ENCODE measurements at regions not wholly inside any gene's neighbourhood (a gene's known extent, or its start where the extent isn't known, plus 50 kb on each side); places are given as distances from the start of the nearest gene placed in this dataset.

DNA sequence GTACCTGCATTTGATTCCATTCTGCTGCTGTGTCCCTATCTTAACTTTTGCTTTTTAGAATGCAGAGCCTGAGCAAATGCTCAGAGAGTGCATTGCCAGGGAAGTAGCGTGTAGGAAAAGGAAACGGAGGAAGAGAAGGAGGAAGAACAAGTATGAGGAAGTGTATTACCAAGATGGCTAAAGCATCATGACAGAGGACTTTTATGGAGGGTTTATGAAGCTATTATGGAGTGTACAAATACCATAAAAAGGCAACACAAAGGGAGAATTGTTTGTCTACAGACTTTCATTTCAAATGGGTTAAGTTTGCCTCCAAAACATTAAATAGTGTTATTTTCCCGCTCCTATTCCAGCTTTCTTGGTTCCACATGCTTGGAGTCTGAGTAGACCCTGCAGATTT is 1899.8 kb upstream of the NUDT12 start:
- Histone ChIP-seq H3K27ac (ENCODE audit: low read length) (no peak overlapping the region), H3K4me3 (ENCODE audit: low read length) (no peak overlapping the region), H3K36me3 (ENCODE audit: control insufficient read depth, insufficient read depth, low read length) (no peaks in the 10 kb centered on the region), H3K27me3 (ENCODE audit: control insufficient read depth, insufficient read depth, low read length) (no peaks in the 10 kb centered on the region), H3K9me3 (replicated peaks; ENCODE audit: control insufficient read depth, low read depth, low read length) (peaks cover 15% of the 10 kb centered on the region), H3K4me1 (ENCODE audit: control insufficient read depth, insufficient read depth, low read length) (no peaks in the 10 kb centered on the region)
- 67% methylated on average over 2 of the region's 3 CpGs for WGBS (ENCODE audit: insufficient coverage)
- DNase-seq: no peak

DNA sequence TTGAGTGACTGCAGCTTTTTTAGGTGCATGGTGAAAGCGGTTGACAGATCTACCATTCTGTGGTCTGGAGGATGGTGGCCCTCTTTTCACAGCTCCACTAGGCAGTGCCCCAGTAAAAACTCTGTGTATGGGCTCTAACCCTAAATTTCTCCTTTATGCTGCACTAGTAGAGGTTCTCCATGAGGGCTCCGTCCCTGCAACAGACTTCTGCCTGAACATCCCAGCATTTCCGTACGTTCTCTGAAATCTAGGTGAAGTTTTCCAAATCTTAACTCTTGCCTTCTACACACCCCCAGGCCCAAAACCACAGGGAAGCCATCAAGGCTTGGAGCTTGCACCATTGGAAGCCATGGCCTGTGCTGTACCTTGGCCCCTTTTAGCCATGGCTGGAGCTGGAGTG is 1898.1 kb upstream of the NUDT12 start:
- Histone ChIP-seq H3K27me3 (ENCODE audit: control insufficient read depth, insufficient read depth, low read length) (no peaks in the 10 kb centered on the region), H3K27ac (ENCODE audit: low read length) (no peak overlapping the region), H3K4me1 (ENCODE audit: control insufficient read depth, insufficient read depth, low read length) (no peaks in the 10 kb centered on the region), H3K9me3 (replicated peaks; ENCODE audit: control insufficient read depth, low read depth, low read length) (peaks cover 15% of the 10 kb centered on the region), H3K4me3 (ENCODE audit: low read length) (no peak overlapping the region), H3K36me3 (ENCODE audit: control insufficient read depth, insufficient read depth, low read length) (no peaks in the 10 kb centered on the region)
- 95% methylated on average over 4 of the region's 4 CpGs for WGBS (ENCODE audit: insufficient coverage)
- no peak for DNase-seq

- peaks cover 2% of the 10 kb centered on the region for H3K9me3 ChIP-seq (replicated peaks; ENCODE audit: control insufficient read depth, low read depth, low read length)
- H3K4me3 ChIP-seq (ENCODE audit: low read length): no peak overlapping the region
- H3K27ac ChIP-seq (ENCODE audit: low read length): no peak overlapping the region
- no peaks in the 10 kb centered on the region for H3K4me1 ChIP-seq (ENCODE audit: control insufficient read depth, insufficient read depth, low read length)
- no peak for DNase-seq
- WGBS (ENCODE audit: insufficient coverage): no CpG with 5 or more reads among the region's 3 CpGs
- no peaks in the 10 kb centered on the region for H3K36me3 ChIP-seq (ENCODE audit: control insufficient read depth, insufficient read depth, low read length)
- no peaks in the 10 kb centered on the region for H3K27me3 ChIP-seq (ENCODE audit: control insufficient read depth, insufficient read depth, low read length)
Observed at GRCh38 chr5:105453216-105453807, 1890.7 kb upstream of the NUDT12 start.

GRCh38 chr5:105448271-105448670 is 1885.7 kb upstream of the NUDT12 start:
- peaks cover 2% of the 10 kb centered on the region for H3K9me3 ChIP-seq (replicated peaks; ENCODE audit: control insufficient read depth, low read depth, low read length)
- H3K4me1 ChIP-seq (ENCODE audit: control insufficient read depth, insufficient read depth, low read length): no peaks in the 10 kb centered on the region
- H3K4me3 ChIP-seq (ENCODE audit: low read length): no peak overlapping the region
- H3K27me3 ChIP-seq (ENCODE audit: control insufficient read depth, insufficient read depth, low read length): no peaks in the 10 kb centered on the region
- 79% methylated on average over 2 of the region's 3 CpGs for WGBS (ENCODE audit: insufficient coverage)
- H3K36me3 ChIP-seq (ENCODE audit: control insufficient read depth, insufficient read depth, low read length): no peaks in the 10 kb centered on the region
- no peak overlapping the region for H3K27ac ChIP-seq (ENCODE audit: low read length)
- no peak for DNase-seq

GRCh38 chr5:105430516-105430915 is 1867.9 kb upstream of the NUDT12 start:
- DNase-seq: no peak
- H3K4me3 ChIP-seq (ENCODE audit: low read length): no peak overlapping the region
- no peak overlapping the region for H3K27ac ChIP-seq (ENCODE audit: low read length)
- H3K9me3 ChIP-seq (replicated peaks; ENCODE audit: control insufficient read depth, low read depth, low read length): no peaks in the 10 kb centered on the region
- H3K4me1 ChIP-seq (ENCODE audit: control insufficient read depth, insufficient read depth, low read length): no peaks in the 10 kb centered on the region
- H3K36me3 ChIP-seq (ENCODE audit: control insufficient read depth, insufficient read depth, low read length): no peaks in the 10 kb centered on the region
- 33% methylated on average over 1 of the region's 2 CpGs for whole genome bisulfite sequencing (ENCODE audit: insufficient coverage)
- H3K27me3 ChIP-seq (ENCODE audit: control insufficient read depth, insufficient read depth, low read length): no peaks in the 10 kb centered on the region

DNA sequence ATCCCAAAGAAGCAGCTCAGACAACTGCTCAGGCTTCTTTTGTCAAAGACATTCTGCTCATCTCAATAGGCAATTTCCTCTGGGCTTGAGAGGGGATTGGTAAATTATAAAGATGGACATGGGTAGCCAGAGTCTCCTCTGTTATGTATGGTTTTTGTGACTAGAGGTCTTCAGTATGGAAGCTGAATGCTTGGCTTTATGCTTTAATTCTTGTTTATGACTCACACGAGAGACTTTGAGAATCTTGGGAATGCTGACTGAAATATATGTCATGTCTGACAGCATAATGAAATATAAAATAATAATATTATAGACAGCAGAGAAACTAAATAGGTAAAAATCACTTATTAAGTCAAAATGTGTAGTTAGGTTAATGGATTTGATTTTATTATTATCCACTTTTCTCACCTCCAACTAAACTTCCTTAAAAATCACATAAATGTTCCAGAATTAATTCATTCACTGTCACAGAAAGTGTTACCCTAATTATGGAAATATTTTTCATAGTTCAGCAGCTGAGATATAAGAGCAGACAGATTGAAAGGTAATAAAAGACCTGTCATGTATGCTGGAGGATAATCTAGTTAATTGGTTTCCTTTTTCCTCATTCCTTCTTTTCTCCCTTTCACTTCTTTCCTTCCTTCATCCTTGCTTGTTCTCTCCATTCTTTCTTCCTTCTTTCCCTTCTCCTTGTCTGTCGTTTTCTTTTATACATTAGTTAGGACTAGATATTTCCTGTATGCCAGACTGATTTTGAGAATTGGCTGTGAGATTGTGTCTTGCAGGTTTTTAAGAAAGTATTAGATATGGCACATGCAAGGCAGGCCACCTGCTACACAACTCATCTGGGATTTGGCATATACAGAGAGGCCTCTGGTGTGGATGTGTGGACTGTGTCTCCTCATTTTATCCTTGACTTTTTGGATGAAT is 1866.1 kb upstream of the NUDT12 start:
- H3K4me1 ChIP-seq (ENCODE audit: control insufficient read depth, insufficient read depth, low read length): no peaks in the 10 kb centered on the region
- no peak overlapping the region for H3K4me3 ChIP-seq (ENCODE audit: low read length)
- DNase-seq: no peak
- H3K9me3 ChIP-seq (replicated peaks; ENCODE audit: control insufficient read depth, low read depth, low read length): no peaks in the 10 kb centered on the region
- no peak overlapping the region for H3K27ac ChIP-seq (ENCODE audit: low read length)
- WGBS (ENCODE audit: insufficient coverage): no CpG with 5 or more reads among the region's 2 CpGs
- no peaks in the 10 kb centered on the region for H3K27me3 ChIP-seq (ENCODE audit: control insufficient read depth, insufficient read depth, low read length)
- no peaks in the 10 kb centered on the region for H3K36me3 ChIP-seq (ENCODE audit: control insufficient read depth, insufficient read depth, low read length)

GRCh38 chr5:105414067-105414466 is 1851.5 kb upstream of the NUDT12 start:
- WGBS (ENCODE audit: insufficient coverage): 100% methylated on average over 1 of the region's 3 CpGs
- Histone ChIP-seq H3K27me3 (ENCODE audit: control insufficient read depth, insufficient read depth, low read length) (no peaks in the 10 kb centered on the region), H3K9me3 (replicated peaks; ENCODE audit: control insufficient read depth, low read depth, low read length) (no peaks in the 10 kb centered on the region), H3K27ac (ENCODE audit: low read length) (no peak overlapping the region), H3K4me1 (ENCODE audit: control insufficient read depth, insufficient read depth, low read length) (no peaks in the 10 kb centered on the region), H3K36me3 (ENCODE audit: control insufficient read depth, insufficient read depth, low read length) (no peaks in the 10 kb centered on the region), H3K4me3 (ENCODE audit: low read length) (no peak overlapping the region)
- no peak for DNase-seq

DNA sequence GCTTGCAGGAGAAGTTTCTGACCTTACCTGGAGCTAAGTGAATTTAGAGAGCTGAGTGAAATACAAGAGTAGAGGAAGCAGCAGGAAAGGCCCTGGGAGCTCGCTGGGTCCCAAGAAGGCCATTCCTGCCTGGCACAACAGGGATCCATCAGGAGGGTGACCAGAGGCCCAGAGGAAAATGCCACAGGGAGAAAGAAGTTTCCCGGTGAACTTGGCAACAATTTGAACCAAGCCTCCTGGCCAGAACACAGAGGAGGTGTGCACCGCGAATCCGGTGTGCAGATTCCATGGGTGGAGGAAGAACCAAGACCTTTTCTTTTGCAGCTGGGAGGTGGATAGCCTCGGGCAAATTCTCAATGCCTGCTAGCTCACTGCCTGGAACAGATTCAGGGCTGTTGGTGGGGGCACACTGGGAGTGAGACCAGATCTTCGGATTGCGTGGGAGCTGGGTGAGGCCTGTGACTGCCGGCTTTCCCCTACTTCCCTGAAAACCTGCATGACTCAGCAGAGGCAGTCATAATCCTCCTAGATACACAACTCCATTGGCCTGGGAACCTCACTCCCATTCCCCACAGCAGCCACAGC is 1850.9 kb upstream of the NUDT12 start:
- 95% methylated on average over 6 of the region's 9 CpGs for WGBS (ENCODE audit: insufficient coverage)
- H3K27ac ChIP-seq (ENCODE audit: low read length): no peak overlapping the region
- H3K4me1 ChIP-seq (ENCODE audit: control insufficient read depth, insufficient read depth, low read length): no peaks in the 10 kb centered on the region
- no peaks in the 10 kb centered on the region for H3K9me3 ChIP-seq (replicated peaks; ENCODE audit: control insufficient read depth, low read depth, low read length)
- H3K27me3 ChIP-seq (ENCODE audit: control insufficient read depth, insufficient read depth, low read length): no peaks in the 10 kb centered on the region
- no peaks in the 10 kb centered on the region for H3K36me3 ChIP-seq (ENCODE audit: control insufficient read depth, insufficient read depth, low read length)
- H3K4me3 ChIP-seq (ENCODE audit: low read length): no peak overlapping the region
- no peak for DNase-seq

DNA sequence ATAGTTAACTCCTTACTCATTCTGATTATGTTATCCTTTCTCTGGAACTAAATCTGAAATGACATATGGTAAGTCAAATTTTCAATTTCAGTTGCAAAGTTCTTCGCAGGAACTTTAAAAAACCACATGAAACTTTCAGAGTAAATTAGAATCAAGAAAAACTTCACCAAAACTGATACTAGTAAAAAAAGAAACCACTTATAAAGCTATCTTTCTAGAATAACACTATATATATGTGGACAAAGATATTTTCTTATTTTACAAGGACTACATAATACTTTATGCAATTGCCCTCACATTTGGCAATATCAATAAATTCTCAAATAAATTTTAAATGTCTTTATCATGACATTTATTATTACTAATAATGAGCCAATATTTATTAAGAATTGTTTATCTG is 1847.1 kb upstream of the NUDT12 start:
- DNase-seq: no peak
- no CpG with 5 or more reads among the region's 1 CpG for WGBS (ENCODE audit: insufficient coverage)
- H3K9me3 ChIP-seq (replicated peaks; ENCODE audit: control insufficient read depth, low read depth, low read length): no peaks in the 10 kb centered on the region
- no peaks in the 10 kb centered on the region for H3K36me3 ChIP-seq (ENCODE audit: control insufficient read depth, insufficient read depth, low read length)
- no peak overlapping the region for H3K27ac ChIP-seq (ENCODE audit: low read length)
- no peak overlapping the region for H3K4me3 ChIP-seq (ENCODE audit: low read length)
- no peaks in the 10 kb centered on the region for H3K4me1 ChIP-seq (ENCODE audit: control insufficient read depth, insufficient read depth, low read length)
- no peaks in the 10 kb centered on the region for H3K27me3 ChIP-seq (ENCODE audit: control insufficient read depth, insufficient read depth, low read length)

- DNase-seq: no peak
- Histone ChIP-seq H3K27me3 (ENCODE audit: control insufficient read depth, insufficient read depth, low read length) (no peaks in the 10 kb centered on the region), H3K4me3 (ENCODE audit: low read length) (no peak overlapping the region), H3K36me3 (ENCODE audit: control insufficient read depth, insufficient read depth, low read length) (no peaks in the 10 kb centered on the region), H3K27ac (ENCODE audit: low read length) (no peak overlapping the region), H3K4me1 (ENCODE audit: control insufficient read depth, insufficient read depth, low read length) (no peaks in the 10 kb centered on the region), H3K9me3 (replicated peaks; ENCODE audit: control insufficient read depth, low read depth, low read length) (no peaks in the 10 kb centered on the region)
- WGBS (ENCODE audit: insufficient coverage): 71% methylated on average over 1 of the region's 1 CpG
Observed at GRCh38 chr5:105407200-105407599, 1844.6 kb upstream of the NUDT12 start.

All from muscle of leg (tissue), 3 donors.